NAMALWA (cell line): ENCODE measurements at regions not wholly inside any gene's neighbourhood (a gene's known extent, or its start where the extent isn't known, plus 50 kb on each side); places are given as distances from the start of the nearest gene placed in this dataset.

ENCODE experiments used
- DNase-seq: peaks from one replicate; pipeline ENCODE4 v3.0.0-alpha.2; 2015; ENCODE audit warnings: low spot score

DNA sequence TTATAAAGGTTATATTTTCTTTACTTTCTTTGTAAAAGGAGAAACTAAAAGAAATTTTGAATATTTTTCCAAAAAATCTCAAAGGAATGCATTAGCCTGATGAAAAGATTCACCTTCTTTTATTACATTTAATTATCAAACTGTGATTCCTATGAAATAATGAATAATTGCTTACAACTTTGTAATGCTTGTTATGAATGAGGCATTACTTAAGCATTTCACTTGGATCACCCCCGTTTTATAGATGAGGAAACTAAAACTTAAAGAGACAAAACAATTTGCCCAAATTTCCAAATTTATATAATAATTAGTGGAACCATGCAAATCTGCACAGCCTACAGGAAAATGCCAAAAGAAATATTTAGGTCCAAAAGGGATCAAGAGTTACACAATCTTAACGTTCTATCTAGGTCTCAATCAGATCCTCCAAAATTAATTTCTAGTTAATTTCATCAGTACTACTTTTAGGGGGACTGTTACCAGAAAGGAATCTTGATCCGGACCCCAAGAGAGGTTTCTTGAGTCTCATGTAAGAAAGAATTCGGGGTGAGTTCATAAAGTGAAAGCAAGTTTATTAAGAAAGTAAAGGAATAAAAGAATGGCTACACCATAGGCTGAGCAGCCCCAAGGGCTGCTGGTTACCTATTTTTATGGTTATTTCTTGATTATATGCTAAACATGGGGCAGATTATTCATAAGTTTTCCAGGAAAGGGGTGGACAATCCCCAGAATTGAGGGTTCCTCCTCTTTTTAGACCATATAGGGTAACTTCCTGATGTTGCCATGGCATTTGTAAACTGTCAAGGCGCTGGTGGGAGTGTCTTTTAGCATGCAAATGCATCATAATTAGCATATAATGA lies 288.0 kb downstream of the ADGB start:
- DNase-seq, result peak; percentile 8

DNA sequence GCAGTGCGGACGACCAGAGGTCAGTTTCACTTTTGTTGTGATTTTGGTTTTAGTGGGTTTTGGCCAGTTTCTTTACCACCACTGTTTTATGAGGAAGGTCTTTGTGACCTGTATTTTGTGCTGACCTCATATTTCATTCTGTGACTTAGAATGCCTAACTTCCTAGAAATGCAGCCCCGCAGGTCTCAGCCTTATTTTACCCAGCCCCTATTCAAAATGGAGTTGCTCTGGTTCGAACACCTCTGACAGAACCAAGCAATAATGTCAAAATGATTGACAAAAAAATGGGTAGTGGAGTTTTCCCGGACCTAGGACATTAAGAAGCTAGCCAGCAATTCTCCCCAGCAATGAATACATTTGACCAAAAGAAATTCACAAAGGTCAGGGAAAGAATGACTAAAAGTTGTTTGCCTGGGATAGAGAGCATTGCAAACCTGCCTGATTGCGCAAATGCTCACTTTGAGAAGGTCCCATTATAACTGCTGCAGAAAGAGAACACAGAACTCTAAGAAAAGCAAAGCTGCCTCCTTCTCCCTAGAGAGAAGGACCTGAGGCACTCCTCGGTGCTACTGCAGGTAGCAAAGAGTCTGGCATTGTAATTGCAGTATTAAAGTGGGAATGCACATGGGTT lies 288.8 kb downstream of the ADGB start:
- DNase-seq, result no peak

- no peak for DNase-seq
These were observed 290.5 kb downstream of the ADGB start for GRCh38 chr6:146889303-146889702.

- DNase-seq, result no peak
These were observed 291.4 kb downstream of the ADGB start for GRCh38 chr6:146890172-146890571.

- no peak for DNase-seq
These were observed 292.1 kb downstream of the ADGB start for GRCh38 chr6:146890644-146891434.

- no peak for DNase-seq
These were observed 293.0 kb downstream of the ADGB start for GRCh38 chr6:146891615-146892265.

- no peak for DNase-seq
These were observed 293.5 kb downstream of the ADGB start for GRCh38 chr6:146892283-146892612.

DNA sequence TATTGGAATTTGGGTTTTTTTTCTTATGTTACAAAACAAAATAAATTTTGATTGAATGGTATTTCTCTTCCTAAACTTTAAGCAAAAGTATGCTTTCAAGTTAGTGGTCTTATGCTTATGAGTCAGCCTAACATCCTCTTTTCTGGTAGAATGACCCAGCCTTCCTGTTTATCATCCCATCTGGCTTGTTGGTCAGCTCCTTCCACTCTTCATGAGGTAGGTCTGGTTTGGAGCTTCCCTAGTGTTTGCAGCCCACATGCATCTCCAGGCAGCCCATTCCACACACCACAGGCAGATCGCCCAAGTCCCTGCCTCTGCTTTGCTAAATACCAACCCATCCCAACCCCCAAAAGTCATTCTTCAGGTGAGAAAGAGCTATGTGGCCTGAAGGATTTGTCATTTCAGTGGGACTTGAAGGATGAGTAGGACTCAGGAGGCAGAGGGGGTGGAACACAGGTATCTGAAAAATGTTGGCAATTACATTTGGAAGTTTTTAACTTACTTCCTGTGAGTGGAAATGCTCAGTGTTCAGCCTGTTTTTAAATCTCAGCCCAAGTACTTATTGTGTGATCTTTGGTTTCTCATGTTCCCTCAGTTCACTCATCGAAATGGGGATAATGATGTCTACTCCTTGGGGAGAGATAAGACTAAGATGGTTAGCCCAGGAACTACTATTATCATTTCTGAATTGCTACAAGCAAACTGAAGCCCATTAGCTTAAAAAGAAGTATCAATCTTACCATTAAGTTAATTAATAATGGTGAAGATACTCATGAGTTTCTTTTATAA lies 294.0 kb downstream of the ADGB start:
- DNase-seq, result no peak

GRCh38 chr6:146893690-146894089 lies 294.9 kb downstream of the ADGB start:
- DNase-seq, result no peak

DNA sequence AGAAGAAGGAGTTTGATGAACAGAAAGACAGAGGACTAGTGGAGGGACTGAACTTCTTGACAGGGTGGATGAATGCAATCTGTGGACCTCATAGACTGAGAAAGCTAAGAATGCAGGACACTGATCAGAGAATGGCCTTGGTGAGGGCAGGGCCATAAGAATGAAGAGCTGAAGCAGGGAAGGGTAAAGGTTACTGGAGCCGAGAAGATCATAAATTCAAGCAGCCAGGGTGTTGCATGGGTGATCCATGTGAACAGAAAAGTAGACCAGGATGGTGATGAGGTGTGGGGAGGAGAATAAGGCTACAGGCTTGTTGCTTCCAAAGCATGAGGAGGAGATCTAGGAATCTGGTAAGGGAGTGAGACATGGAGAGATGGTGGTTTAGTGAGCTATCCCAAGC lies 295.9 kb downstream of the ADGB start:
- no peak for DNase-seq

DNA sequence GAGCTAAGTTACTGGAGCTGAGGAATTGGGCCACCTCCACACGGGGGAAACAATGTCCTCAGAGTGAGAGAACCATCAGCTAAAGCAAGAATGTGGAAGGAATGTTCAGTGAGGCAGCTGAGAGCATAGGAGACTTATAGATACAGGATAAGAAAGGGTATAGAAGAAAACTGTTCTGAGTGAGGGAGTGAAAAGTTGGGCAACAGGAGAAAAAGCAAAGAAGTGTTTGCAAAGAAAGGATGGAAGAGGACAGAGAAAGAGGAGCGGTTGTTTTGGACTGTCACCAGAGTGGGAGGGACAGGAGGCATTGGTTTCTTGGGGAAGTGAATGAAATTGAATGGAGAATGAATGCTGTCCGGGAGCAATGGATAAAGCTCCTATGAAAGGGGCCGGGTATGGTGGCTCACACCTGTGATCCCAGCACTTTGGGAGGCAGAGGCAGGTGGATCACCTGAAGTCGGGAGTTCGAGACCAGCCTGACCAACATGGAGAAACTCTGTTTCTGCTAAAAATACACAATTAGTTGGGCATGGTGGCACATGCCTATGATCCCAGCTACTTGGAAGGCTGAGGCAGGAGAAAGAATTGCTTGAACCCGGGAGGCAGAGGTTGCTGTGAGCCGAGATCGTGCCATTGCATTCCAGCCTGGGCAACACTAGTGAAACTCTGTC lies 296.5 kb downstream of the ADGB start:
- no peak for DNase-seq

- DNase-seq, result no peak
These were observed 296.9 kb downstream of the ADGB start for GRCh38 chr6:146895772-146896061.

DNA sequence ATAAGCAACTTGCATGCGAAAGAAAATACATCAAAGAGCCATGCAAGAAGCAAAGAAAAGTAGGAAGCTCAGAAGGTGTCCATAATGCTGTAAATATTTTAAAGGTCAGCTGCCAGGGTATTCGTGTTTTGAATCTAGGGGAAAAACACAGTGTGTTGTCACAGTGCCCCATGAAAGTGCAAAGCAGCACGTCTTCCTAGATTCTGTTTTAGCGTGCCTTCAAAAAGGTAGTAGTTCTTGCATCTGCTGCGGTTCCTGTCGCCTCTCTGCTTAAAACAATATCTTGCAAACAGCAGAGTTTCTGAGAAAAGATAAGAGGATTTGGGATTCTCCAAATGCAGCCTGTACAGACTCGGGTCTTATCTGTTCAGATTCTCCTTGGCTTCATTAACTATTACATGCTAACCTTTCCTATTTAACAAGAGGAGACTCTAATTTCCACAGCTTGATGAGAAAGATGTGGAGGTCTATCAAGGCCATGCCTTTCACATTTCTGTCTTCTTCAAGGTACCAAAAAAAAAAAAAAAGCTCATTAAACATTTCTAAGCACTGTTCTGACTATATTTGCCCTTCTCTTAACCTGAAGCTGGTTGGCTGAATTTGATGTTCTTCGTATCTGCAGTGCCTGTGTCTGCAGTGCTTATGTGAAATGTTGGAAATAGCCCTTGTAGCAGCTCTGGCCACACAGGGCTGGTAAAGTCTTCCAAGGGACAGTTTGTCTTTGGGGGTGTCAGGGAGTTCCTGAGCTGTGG lies 297.5 kb downstream of the ADGB start:
- DNase-seq, result no peak

GRCh38 chr6:146896960-146897701 lies 298.4 kb downstream of the ADGB start:
- DNase-seq, result no peak

GRCh38 chr6:146898069-146898887 lies 299.5 kb downstream of the ADGB start:
- no peak for DNase-seq

DNA sequence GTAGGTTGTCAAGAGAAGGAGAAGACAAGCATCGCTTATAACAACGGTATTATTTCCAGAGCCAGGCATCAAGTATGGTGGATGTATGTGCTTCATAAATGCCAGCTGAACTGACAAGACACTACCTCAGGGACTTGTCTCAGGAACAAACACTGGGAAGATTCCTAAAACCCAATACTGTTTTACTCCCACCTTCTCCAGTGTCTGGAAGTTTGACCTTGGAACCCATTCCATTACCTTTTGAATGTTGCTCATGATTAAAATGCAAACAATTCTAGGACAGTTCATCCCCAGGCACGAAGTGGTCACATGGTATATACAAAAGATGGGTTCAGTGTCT lies 300.1 kb downstream of the ADGB start:
- no peak for DNase-seq

GRCh38 chr6:146901940-146902816 lies 302.0 kb upstream of the STXBP5 start:
- DNase-seq, result peak; percentile 4

- no peak for DNase-seq
These were observed 301.4 kb upstream of the STXBP5 start for GRCh38 chr6:146902846-146903245.
